H9 (cell line): ENCODE measurements at regions not wholly inside any gene's neighbourhood (a gene's known extent, or its start where the extent isn't known, plus 50 kb on each side); places are given as distances from the start of the nearest gene placed in this dataset.

Experiments used
- DNase-seq: peaks from one replicate; pipeline ENCODE4 v3.0.0-alpha.2; 2017
- H2AFZ ChIP-seq: one replicate; pipeline ENCODE4 v1.6.1; 2013; ENCODE audit warnings: mild to moderate bottlenecking, low read length, control low read depth, moderate library complexity
- H2AK5ac ChIP-seq: 2 replicates; pipeline ENCODE4 v1.6.1; 2013; ENCODE audit warnings: low read length, control low read depth, mixed read lengths; ENCODE audit not compliant: insufficient read length
- H2BK120ac ChIP-seq: one replicate; pipeline ENCODE4 v1.6.1; 2013; ENCODE audit warnings: low read depth, mild to moderate bottlenecking, low read length, control low read depth, inconsistent platforms; ENCODE audit not compliant: poor library complexity, severe bottlenecking
- H2BK12ac ChIP-seq: 2 replicates; pipeline ENCODE4 v1.6.1; 2013; ENCODE audit warnings: low read length, control low read depth, mixed read lengths, low read depth; ENCODE audit not compliant: insufficient read length
- H2BK15ac ChIP-seq: 2 replicates; pipeline ENCODE4 v1.6.1; 2013; ENCODE audit warnings: low read depth, low read length, control low read depth
- H2BK20ac ChIP-seq: one replicate; pipeline ENCODE4 v1.6.1; 2013; ENCODE audit warnings: low read depth, mild to moderate bottlenecking, low read length, control low read depth, inconsistent platforms; ENCODE audit not compliant: poor library complexity, severe bottlenecking
- H2BK5ac ChIP-seq: 2 replicates; pipeline ENCODE4 v1.6.1; 2013; ENCODE audit warnings: low read length, control low read depth, mixed read lengths; ENCODE audit not compliant: insufficient read length
- H3K14ac ChIP-seq: 2 replicates; pipeline ENCODE4 v1.6.1; 2013; ENCODE audit warnings: low read length, control low read depth; ENCODE audit not compliant: insufficient read depth
- H3K18ac ChIP-seq: 2 replicates; pipeline ENCODE4 v1.6.1; 2013; ENCODE audit warnings: low read depth, mild to moderate bottlenecking, mixed read lengths, low read length, control low read depth; ENCODE audit not compliant: insufficient read length
- H3K23ac ChIP-seq: 2 replicates; pipeline ENCODE4 v1.6.1; 2013; ENCODE audit warnings: low read length, control low read depth, mixed read lengths, low read depth; ENCODE audit not compliant: insufficient read length
- H3K23me2 ChIP-seq: 2 replicates; pipeline ENCODE4 v1.6.1; 2013; ENCODE audit warnings: low read depth, mild to moderate bottlenecking, mixed read lengths, low read length, control low read depth; ENCODE audit not compliant: insufficient read length, poor library complexity, severe bottlenecking
- H3K27ac ChIP-seq: 2 replicates; pipeline ENCODE4 v1.5.1; 2013; ENCODE audit warnings: low read length, control low read depth, mixed read lengths, low read depth; ENCODE audit not compliant: insufficient read length
- H3K27me3 ChIP-seq: 2 replicates; pipeline ENCODE4 v1.6.1; 2013; ENCODE audit warnings: low read length, control low read depth, inconsistent platforms; ENCODE audit not compliant: insufficient read depth
- H3K4ac ChIP-seq: 2 replicates; pipeline ENCODE4 v1.6.1; 2013; ENCODE audit warnings: low read depth, mild to moderate bottlenecking, control low read depth, inconsistent platforms, low read length, moderate library complexity
- H3K4me1 ChIP-seq: 2 replicates; pipeline ENCODE4 v1.6.1; 2013; ENCODE audit warnings: low read length, control low read depth, inconsistent platforms; ENCODE audit not compliant: insufficient read depth
- H3K4me2 ChIP-seq: 2 replicates; pipeline ENCODE4 v1.6.1; 2013; ENCODE audit warnings: low read length, control low read depth, mixed read lengths; ENCODE audit not compliant: insufficient read length, insufficient read depth
- H3K56ac ChIP-seq: 2 replicates; pipeline ENCODE4 v1.6.1; 2013; ENCODE audit warnings: low read depth, mild to moderate bottlenecking, mixed read lengths, low read length, control low read depth; ENCODE audit not compliant: insufficient read length
- H3K79me1 ChIP-seq: 2 replicates; pipeline ENCODE4 v1.6.1; 2013; ENCODE audit warnings: low read depth, mild to moderate bottlenecking, moderate library complexity, low read length, control low read depth, inconsistent platforms; ENCODE audit not compliant: insufficient read depth, poor library complexity, severe bottlenecking
- H3K79me2 ChIP-seq: 2 replicates; pipeline ENCODE4 v1.6.1; 2013; ENCODE audit warnings: low read length, control low read depth, inconsistent platforms; ENCODE audit not compliant: insufficient read depth
- H3K9ac ChIP-seq: 2 replicates; pipeline ENCODE4 v1.6.1; 2013; ENCODE audit warnings: low read length, control low read depth, mixed read lengths; ENCODE audit not compliant: insufficient read length; ENCODE audit errors: extremely low read depth
- H3K9me3 ChIP-seq: one replicate; pipeline ENCODE4 v1.6.1; 2013; ENCODE audit warnings: low read depth, low read length, inconsistent platforms; ENCODE audit not compliant: control insufficient read depth
- H3T11ph ChIP-seq: one replicate; pipeline ENCODE4 v1.6.1; 2013; ENCODE audit warnings: mild to moderate bottlenecking, low read length, control low read depth, inconsistent platforms
- H4K20me1 ChIP-seq: one replicate; pipeline ENCODE4 v1.6.1; 2013; ENCODE audit not compliant: control insufficient read depth, insufficient read length, insufficient read depth
- H4K5ac ChIP-seq: 2 replicates; pipeline ENCODE4 v1.6.1; 2013; ENCODE audit warnings: low read depth, mild to moderate bottlenecking, mixed read lengths, low read length, control low read depth; ENCODE audit not compliant: insufficient read length
- H4K8ac ChIP-seq: replicated peaks from 2 replicates; pipeline ENCODE4 v1.6.1; 2013; ENCODE audit warnings: low read length, control low read depth, mixed read lengths, low read depth; ENCODE audit not compliant: insufficient read length
- H4K91ac ChIP-seq: 2 replicates; pipeline ENCODE4 v1.6.1; 2013; ENCODE audit warnings: low read depth, mild to moderate bottlenecking, moderate library complexity, mixed read lengths, low read length, control low read depth; ENCODE audit not compliant: insufficient read length
- H3K27ac Mint-ChIP-seq, 3 experiments: 2 replicates in 2 of 3; 3 replicates in 1 of 3; pipeline ENCODE4 v1.8.0; 2020 to 2021; ENCODE audit warnings: mixed read lengths in 3 of 3, mild to moderate bottlenecking in 1 of 3, moderate library complexity in 1 of 3
- H3K27me3 Mint-ChIP-seq: 2 replicates; pipeline ENCODE4 v1.8.0; 2021; ENCODE audit warnings: low read depth, mild to moderate bottlenecking, moderate library complexity, mixed read lengths
- H3K36me3 Mint-ChIP-seq, 3 experiments: 2 replicates in 2 of 3; 3 replicates in 1 of 3; pipeline ENCODE4 v1.8.0; 2020 to 2021; ENCODE audit warnings: low read depth in 3 of 3, mixed read lengths in 3 of 3; ENCODE audit not compliant: insufficient read depth in 1 of 3
- H3K4me1 Mint-ChIP-seq, 2 experiments: 2 replicates each; pipeline ENCODE4 v1.8.0; 2020; ENCODE audit warnings: mixed read lengths in 2 of 2
- H3K4me3 Mint-ChIP-seq, 2 experiments: 2 replicates in 1 of 2; 3 replicates in 1 of 2; pipeline ENCODE4 v1.8.0; 2020 to 2021; ENCODE audit warnings: mild to moderate bottlenecking in 2 of 2, mixed read lengths in 2 of 2, moderate library complexity in 1 of 2
- H3K9me3 Mint-ChIP-seq, 2 experiments: 2 replicates in 1 of 2; 3 replicates in 1 of 2; pipeline ENCODE4 v1.8.0; 2020; ENCODE audit warnings: mild to moderate bottlenecking in 2 of 2, mixed read lengths in 2 of 2, moderate library complexity in 1 of 2
- CTCF ChIP-seq: fragments of 200-600 bp; sonication (generic); conservative IDR thresholded peaks from 3 replicates; pipeline ENCODE4 v1.8.0; 2021; ENCODE audit warnings: antibody characterized with exemption, mild to moderate bottlenecking
- WGBS: extraction: QIAGEN DNeasy Blood & Tissue Kit; methylation state at CpG from one replicate; pipeline ENCODE4 v1.1.7; 2013; ENCODE audit warnings: missing lambda C conversion rate, low lambda C conversion rate, mixed read lengths; ENCODE audit not compliant: insufficient read length; ENCODE audit errors: extremely low coverage; 5-methylcytosine and 5-hydroxymethylcytosine counted together

GRCh38 chr12:20126601-20127000 is 241.7 kb upstream of the PDE3A start:
- H3K27me3 Mint-ChIP-seq, result no peaks in the 10 kb centered on the region
- no peak overlapping the region for H3T11ph ChIP-seq
- H3K4ac ChIP-seq, result no peak overlapping the region
- no peak overlapping the region for H3K4me3 Mint-ChIP-seq
- no peaks in the 10 kb centered on the region for H3K4me1 ChIP-seq
- no peaks in the 10 kb centered on the region for H3K9me3 Mint-ChIP-seq
- no peak overlapping the region for H2BK12ac ChIP-seq
- H3K36me3 Mint-ChIP-seq, result no peaks in the 10 kb centered on the region
- H3K14ac ChIP-seq, result no peak overlapping the region
- DNase-seq, result no peak
- H4K8ac ChIP-seq, result no peak overlapping the region
- peaks cover 12% of the 10 kb centered on the region in 2 experiments for H3K4me1 Mint-ChIP-seq
- H3K18ac ChIP-seq, result no peak overlapping the region
- H2BK15ac ChIP-seq, result no peak overlapping the region
- no peaks in the 10 kb centered on the region for H3K27me3 ChIP-seq
- no peak overlapping the region for H2AFZ ChIP-seq
- no peak overlapping the region for H3K27ac ChIP-seq
- no peaks in the 10 kb centered on the region for H3K79me1 ChIP-seq
- no peak overlapping the region for H3K9ac ChIP-seq
- H3K79me2 ChIP-seq, result no peaks in the 10 kb centered on the region
- no peak overlapping the region for H3K4me2 ChIP-seq
- no peak overlapping the region for H2BK120ac ChIP-seq
- H3K9me3 ChIP-seq, result no peaks in the 10 kb centered on the region
- no peak overlapping the region for H4K5ac ChIP-seq
- no peak overlapping the region for H2BK5ac ChIP-seq
- H4K91ac ChIP-seq, result no peak overlapping the region
- WGBS, result no CpG with 5 or more reads among the region's 4 CpGs
- H2AK5ac ChIP-seq, result no peak overlapping the region
- no peak for TF ChIP-seq CTCF
- no peak overlapping the region for H3K27ac Mint-ChIP-seq
- H2BK20ac ChIP-seq, result no peak overlapping the region
- H3K23me2 ChIP-seq, result no peaks in the 10 kb centered on the region
- H4K20me1 ChIP-seq, result no peaks in the 10 kb centered on the region
- H3K56ac ChIP-seq, result no peak overlapping the region
- H3K23ac ChIP-seq, result no peak overlapping the region
